Astrocyte of the spinal cord (primary cell): ENCODE measurements at regions not wholly inside any gene's neighbourhood (a gene's known extent, or its start where the extent isn't known, plus 50 kb on each side); places are given as distances from the start of the nearest gene placed in this dataset.
"Not testable (repeated sequence)": the region's sequence is repeated elsewhere in the genome, so short reads cannot be mapped to it uniquely, and the experiment has no call there.

Experiments used
- DNase-seq: peaks from one replicate; pipeline ENCODE4 v3.0.0; 2011; ENCODE audit warnings: low read depth, low spot score
- H3K4me3 ChIP-seq: 2 replicates; pipeline ENCODE4 v1.5.1; 2011; ENCODE audit warnings: low read depth, mild to moderate bottlenecking, low read length, moderate library complexity
- CTCF ChIP-seq: IDR thresholded peaks from 2 replicates; pipeline ENCODE4 v1.5.1; 2012; ENCODE audit warnings: low read depth, mild to moderate bottlenecking, low read length, inconsistent platforms
- in situ Hi-C: cut with HindIII; loops from 2 replicates; pipeline ENCODE4 v1.10.0; 2017; ENCODE audit warnings: low sequenced_read_pairs

GRCh38 chr3:145006271-145006670, 1034.6 kb downstream of the DIPK2A start:
- in situ Hi-C loops, result no loop called here
- no peak for TF ChIP-seq CTCF
- no peak for DNase-seq
- H3K4me3 ChIP-seq, result no peak overlapping the region

DNA sequence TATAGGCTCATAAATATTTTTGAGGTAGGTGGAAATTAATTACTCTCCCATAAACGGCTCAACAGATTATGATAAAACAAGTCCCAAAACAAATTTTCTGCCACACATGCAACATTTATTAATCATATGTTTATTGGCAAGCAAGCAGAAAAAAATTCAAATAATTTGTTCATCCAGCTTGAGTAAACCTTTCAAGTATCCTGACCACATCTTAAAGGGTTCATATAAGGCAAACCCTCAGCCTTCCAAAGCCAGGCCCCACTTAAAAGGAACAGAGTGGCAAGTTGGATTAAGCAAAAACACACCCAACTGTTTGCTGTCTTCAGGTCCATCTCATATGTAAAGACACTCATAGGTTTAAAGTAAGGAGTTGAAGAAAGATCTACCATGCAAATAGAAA, 1042.3 kb downstream of the DIPK2A start:
- no peak for TF ChIP-seq CTCF
- DNase-seq, result no peak
- H3K4me3 ChIP-seq, result no peak overlapping the region
- in situ Hi-C loops, result no loop called here

DNA sequence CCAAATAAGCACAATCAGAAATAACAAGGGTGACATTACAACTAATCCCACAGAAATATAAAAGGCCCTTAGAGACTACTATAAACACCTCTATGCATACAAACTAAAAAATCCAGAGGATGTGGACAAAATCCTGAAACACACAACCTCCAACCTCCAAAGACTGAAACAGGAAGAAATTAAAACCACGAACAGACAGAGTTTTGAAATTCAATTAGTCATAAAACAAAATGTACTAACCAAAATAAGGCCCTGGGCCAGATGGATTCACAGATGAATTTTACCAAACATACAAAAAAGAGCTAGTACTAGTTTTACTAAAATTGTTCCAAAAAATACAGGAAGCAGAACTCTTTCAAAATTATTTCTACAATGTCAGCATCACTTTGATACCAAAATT, 1043.6 kb downstream of the DIPK2A start:
- no peak for TF ChIP-seq CTCF
- H3K4me3 ChIP-seq, result no peak overlapping the region
- in situ Hi-C loops, result no loop called here
- DNase-seq, result peak; percentile 75

GRCh38 chr3:145017959-145018358, 1046.3 kb downstream of the DIPK2A start:
- peak; percentile 68 for DNase-seq
- in situ Hi-C loops, result no loop called here
- TF ChIP-seq CTCF, result no peak
- no peak overlapping the region for H3K4me3 ChIP-seq

GRCh38 chr3:145022447-145022846, 1050.8 kb downstream of the DIPK2A start:
- TF ChIP-seq CTCF, result no peak
- no peak overlapping the region for H3K4me3 ChIP-seq
- in situ Hi-C loops, result no loop called here
- DNase-seq, result no peak

GRCh38 chr3:145024700-145025099, 1053.1 kb downstream of the DIPK2A start:
- in situ Hi-C loops, result no loop called here
- no peak overlapping the region for H3K4me3 ChIP-seq

GRCh38 chr3:145027186-145027585, 1055.6 kb downstream of the DIPK2A start:
- H3K4me3 ChIP-seq, in situ Hi-C loops, DNase-seq: not testable (repeated sequence)

More at GRCh38 chr3:145024700-145025099, 1053.1 kb downstream of the DIPK2A start:
- DNase-seq, result no peak
- TF ChIP-seq CTCF, result no peak
